HG03469 (cell line): ENCODE measurements at regions not wholly inside any gene's neighbourhood (a gene's known extent, or its start where the extent isn't known, plus 50 kb on each side); places are given as distances from the start of the nearest gene placed in this dataset.

Experiments used
- ATAC-seq: cut with Tn5 transposase; IDR thresholded peaks from one replicate; pipeline ENCODE4 v1.9.1; 2021; ENCODE audit warnings: mild to moderate bottlenecking, moderate library complexity, moderate number of reproducible peaks; ENCODE audit not compliant: unreplicated experiment

DNA sequence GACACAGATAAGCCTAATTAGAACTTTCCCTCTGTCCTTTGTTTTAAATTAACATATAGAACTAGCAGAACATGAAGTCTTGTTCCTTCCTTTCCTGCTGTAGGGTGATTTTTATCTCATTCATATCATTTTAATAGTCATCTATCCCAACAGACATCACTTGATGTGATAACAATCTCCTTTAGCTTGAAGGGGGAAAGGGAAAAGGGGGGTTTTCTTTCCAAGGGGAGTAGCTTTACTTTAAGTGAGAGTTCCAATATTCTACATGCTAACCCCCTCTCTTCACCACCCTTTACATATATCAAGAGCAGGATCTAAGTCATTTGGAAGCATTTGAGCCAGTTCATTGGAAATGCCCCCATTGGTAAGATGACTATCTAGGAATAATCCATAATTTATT lies 241.9 kb downstream of the HHIPL2 start:
- ATAC-seq: no peak

DNA sequence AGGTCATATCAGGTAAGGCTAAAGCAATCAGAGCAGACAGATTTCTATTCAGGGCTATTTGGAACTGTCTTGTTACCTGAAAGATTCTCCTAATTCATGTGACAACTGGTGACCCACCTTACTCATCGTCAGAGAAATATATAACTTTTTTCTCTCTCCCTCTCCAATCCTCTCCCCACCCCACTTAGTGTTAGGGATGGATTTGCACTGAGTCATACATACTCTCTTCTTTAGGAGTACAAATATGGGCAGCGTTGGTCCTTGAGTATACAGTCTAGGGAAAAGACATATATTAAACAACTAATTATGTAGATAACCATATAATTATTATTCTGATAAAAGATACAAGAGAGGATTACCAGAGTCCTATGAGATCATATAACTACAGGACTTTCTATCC lies 246.3 kb downstream of the HHIPL2 start:
- no peak for ATAC-seq

- ATAC-seq: no peak
Measured at GRCh38 chr1:222299524-222299923, 248.4 kb downstream of the HHIPL2 start.

DNA sequence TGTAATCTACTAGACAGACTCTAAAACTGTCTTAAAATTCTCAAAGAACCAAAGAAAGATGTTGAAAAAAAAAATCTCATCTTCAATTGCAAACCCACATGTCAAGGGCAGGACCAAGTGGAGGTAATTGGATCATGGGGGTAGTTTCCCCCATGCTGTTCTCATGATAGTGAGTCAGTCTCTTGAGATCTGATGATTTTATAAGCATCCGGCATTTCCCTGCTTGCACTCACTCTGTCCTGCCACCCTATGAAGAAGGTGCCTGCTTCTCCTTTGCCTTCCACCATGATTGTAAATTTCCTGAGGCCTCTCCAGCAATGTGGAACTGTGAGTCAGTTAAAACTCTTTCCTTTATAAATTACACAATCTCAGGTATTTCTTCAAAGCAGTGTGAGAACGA lies 257.0 kb downstream of the HHIPL2 start:
- no peak for ATAC-seq

GRCh38 chr1:222288053-222288452 lies 259.9 kb downstream of the HHIPL2 start:
- no peak for ATAC-seq

DNA sequence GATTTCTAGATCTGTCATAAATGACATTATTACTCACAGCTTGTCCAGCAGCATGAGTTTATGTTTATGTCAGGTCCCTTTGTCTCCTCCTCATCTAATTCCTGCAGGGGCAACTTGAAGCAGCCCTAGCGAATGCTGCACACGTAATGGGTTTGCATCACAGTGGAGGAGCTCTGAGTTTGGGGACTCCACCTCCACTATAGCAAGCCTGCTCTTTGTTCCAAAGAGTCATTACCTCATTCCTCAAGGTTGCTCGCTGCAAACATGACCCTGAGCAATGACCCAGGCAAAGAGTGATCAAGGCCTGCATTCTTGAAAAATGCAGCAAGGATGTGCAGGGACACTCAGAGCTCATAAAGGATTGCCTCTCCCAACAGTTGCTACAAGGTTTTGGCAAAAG lies 261.9 kb downstream of the HHIPL2 start:
- ATAC-seq: no peak

DNA sequence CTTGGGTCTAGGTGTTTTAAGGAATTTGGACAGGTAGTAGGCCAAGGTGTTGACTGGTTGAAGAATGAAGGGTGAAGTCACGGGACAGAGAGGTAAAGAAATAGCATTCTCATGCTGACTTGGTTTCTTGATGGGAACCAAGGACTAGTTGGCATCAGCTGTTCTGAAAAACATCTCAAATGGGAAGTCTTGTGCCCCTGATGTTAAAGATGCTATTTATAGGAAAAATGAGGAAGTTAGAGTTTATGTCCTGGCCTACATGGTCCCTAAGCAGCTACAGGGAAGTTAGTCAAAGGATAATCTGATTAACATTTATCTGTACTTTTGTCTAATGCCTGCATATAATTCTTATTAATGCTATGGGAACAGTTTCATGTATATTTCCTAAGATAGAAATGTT lies 262.4 kb downstream of the HHIPL2 start:
- no peak for ATAC-seq

GRCh38 chr1:222284466-222284865 lies 263.4 kb downstream of the HHIPL2 start:
- no peak for ATAC-seq

DNA sequence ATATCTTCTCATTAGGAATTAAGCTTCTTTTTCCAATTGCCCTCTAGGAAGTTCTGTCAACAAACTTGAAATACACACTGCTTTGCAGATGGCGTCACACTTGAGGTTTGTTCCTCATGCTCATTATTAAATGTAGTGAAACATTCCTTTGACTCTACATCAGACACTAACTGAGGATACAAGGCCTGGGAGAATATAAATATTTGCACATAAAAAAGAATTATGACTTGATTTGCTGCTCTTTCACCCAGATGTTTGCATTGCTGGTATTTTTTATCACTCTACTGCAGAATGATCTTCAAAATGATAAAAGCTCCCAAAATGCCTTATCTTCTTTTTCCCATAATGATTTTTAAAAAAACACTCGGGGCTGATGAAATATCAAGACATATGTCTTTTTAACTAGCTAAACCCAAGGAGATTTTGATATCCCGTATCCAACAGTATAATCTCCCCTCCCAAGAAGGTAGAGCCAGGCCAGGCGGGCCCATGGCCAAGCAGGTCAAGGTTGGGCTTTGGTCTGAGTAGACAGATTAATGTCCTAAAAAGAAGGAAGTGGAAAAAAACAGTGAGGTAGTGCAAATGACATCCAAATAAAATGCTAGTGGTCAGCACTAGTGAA lies 264.6 kb downstream of the HHIPL2 start:
- ATAC-seq: no peak

GRCh38 chr1:222279591-222279990 lies 268.3 kb downstream of the HHIPL2 start:
- no peak for ATAC-seq

DNA sequence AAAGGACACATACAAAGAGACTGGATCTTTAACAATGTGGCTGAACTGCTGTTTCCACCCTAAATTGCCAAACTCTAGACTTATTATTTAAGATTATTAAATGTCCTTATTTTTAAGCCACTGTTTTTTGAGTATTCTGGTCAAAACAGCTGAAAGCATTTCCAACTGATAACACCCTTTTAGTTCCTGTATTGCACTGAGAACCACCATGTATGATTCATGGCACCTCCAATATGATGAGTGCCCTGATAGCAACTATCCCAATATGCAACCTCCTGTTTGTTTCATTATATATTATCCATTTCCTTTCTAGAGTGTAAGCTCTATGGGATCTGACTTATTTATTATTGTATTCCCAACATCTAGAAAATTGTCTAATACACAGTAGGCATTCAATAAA lies 269.4 kb downstream of the HHIPL2 start:
- no peak for ATAC-seq

- ATAC-seq: no peak
Measured at GRCh38 chr1:222275729-222276465, 272.0 kb downstream of the HHIPL2 start.

- ATAC-seq: no peak
Measured at GRCh38 chr1:222275001-222275728, 272.7 kb downstream of the HHIPL2 start.

- ATAC-seq: no peak
Measured at GRCh38 chr1:222266223-222267196, 281.4 kb downstream of the HHIPL2 start.

DNA sequence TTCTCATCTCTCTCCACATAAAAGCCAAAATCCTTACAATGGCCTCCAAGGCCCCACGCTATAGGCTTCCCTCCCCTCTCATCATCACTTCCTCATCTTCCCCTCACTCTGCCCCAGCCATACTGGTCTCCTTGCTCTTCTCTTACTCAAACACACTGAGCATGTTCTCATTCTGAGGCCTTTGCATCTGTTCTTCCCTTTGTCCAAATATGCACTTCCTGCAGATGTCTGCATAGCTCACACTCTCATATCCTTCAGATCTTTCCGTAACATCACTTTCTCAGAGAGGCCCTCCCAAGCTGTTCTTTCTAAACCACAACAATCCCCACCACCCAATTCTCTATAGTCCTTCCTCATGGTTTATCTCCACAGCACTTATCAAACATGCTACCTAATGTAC lies 284.1 kb downstream of the HHIPL2 start:
- ATAC-seq: no peak

GRCh38 chr1:222257027-222257426 lies 290.9 kb downstream of the HHIPL2 start:
- ATAC-seq: no peak

DNA sequence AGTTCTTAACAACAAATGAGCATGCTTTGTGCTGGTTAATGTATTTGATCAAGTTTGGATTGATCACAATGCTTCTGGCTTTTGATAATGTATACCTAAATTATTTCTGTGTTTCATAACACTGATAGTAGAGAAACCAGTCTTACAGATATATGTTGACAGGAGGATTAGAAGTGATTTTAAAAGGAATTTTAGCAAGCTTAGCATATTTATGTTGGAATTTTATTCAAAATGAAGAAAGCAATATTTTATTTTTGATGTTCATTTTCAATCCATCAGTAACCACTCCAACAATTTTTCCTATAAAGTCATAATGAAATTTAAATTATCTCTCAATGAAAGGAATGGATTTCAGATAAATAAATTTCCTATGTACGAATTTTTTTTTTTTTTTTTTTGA lies 291.8 kb downstream of the HHIPL2 start:
- no peak for ATAC-seq

DNA sequence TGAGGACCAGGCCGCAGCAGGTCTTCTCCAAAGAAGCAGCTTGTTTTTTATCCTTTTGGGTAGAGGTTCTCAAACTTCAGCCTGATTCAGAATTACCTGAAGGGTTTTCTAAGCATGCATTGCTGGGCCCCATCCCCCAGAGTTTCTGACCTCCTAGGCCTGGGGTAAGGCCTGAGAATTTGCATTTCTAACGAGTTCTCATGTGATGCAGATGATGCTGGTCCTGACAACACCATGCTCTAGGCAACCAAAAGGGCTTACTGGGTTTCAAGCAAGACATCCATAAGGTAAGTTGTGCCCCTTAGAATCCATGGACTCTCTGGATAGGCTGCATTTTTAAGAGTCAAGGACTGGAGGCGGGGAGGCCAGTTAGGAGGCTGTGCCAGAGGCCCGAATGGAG lies 295.1 kb downstream of the HHIPL2 start:
- ATAC-seq: no peak

DNA sequence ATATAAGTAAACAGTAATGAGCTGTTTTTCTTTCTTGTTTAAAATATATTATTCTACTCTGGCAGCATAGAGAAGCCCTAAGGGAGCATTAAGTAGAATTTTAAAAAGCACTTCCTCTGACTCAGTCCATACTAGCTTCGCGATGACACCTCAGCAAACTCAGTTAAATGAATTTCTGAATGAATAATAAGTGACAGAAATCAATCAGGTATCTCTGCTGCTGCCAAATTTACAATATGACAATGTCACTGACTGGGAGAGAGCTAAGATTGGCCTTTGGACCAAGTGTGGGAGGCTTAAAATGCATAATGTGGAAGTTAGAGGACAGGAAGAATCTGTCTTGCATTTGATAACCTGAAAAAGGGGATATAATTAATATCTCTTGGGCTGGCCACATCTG lies 296.1 kb downstream of the HHIPL2 start:
- no peak for ATAC-seq

DNA sequence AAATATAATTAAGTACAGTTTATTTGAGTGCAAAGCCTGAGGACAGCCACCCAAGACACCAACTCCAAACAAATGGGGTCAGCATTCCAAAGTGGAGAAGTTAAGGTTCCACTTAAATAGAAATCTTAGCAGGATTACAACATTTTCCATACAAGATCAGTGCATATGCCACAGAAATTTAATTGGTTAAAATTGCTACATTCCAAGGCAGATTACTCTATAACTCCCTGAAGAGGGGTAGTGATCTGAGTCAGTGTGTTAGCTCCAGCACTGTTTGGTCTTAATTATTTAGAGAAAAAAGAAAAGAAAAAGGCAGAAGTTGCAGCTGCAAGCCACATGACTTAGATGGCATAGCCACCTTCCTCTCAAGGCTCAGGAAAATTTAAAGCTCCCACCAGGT lies 297.5 kb downstream of the HHIPL2 start:
- ATAC-seq: no peak

DNA sequence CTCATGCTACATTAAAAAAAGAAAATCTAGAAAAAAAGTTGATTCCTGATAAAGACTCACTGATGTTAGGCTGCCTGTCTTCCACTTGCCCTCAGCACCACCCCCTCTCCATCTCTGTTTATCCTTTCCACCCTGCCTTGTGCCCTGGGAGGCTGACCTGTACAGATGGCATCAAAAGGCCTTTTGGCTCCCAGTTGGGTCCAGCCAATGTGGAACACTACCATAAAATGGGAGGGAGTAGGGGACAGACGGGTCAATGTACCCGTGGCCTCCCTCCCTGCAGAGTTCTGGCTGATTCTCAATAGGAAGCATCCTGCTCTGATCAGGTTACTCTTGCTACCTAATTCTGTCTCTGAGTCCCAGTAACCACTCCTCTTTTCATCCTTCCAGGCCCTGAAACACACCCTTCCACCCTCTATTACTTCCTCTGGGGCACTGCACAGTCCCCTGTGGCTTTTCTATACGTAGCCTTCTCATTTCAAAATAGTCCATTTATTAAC lies 300.0 kb downstream of the HHIPL2 start:
- no peak for ATAC-seq
